ENCODE measurements at regions not wholly inside any gene's neighbourhood (a gene's known extent, or its start where the extent isn't known, plus 50 kb on each side); places are given as distances from the start of the nearest gene placed in this dataset.

DNA sequence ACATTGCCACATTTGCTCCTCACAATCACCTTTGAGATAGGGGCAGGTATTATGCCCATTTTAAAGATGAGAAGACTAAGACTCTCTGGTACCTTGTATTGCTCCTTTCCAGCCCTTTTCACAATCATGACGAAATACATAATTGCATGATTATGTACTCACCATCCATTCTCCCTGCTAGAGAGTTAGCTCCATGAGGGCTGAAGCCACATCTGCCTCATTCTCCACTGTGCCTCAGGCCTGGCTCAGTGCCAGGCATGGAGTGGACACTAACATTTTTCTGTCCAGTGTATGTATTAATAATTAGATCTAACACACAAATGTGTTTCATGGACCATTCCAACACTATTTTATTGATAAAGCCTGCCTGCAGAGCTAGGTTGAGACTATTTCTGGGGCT is 191.4 kb downstream of the MINAR1 start:
- TF ChIP-seq CTCF (IDR thresholded peaks at IDR 0.05) (no peak), TAF1 (IDR thresholded peaks at IDR 0.05; ENCODE audit: borderline replicate concordance, low read depth, low read length) (no peak), RXRA (IDR thresholded peaks at IDR 0.05; ENCODE audit: borderline replicate concordance, low read depth) (no peak)
